CD4-positive, alpha-beta T cell (primary cell): ENCODE measurements at regions not wholly inside any gene's neighbourhood (a gene's known extent, or its start where the extent isn't known, plus 50 kb on each side); places are given as distances from the start of the nearest gene placed in this dataset.

Experiments
- ATAC-seq: fragments of 200-7000 bp; cut with Tn5 transposase; one replicate; pipeline ENCODE4 v1.10.0; 2022; ENCODE audit warnings: mild to moderate bottlenecking; ENCODE audit not compliant: poor library complexity
- CTCF ChIA-PET: fragments of 350-600 bp; sonication (Branson Sonifier 250); formaldehyde crosslinking; loops from one replicate; lab custom pipeline; 2021; ENCODE audit warnings: antibody characterized with exemption, inconsistent platforms; lab: Charles Lee
- POLR2A ChIA-PET: fragments of 350-600 bp; sonication (Branson Sonifier 250); formaldehyde crosslinking; loops from one replicate; lab custom pipeline; 2021; ENCODE audit warnings: antibody characterized with exemption, inconsistent platforms; lab: Charles Lee
- DNase-seq, 14 experiments: peaks; one replicate each; pipeline ENCODE4 v3.0.0-alpha.2; 2013 to 2020; ENCODE audit warnings: mixed read lengths in 2 of 14
- H3K27ac ChIP-seq, 2 donors: one replicate each; pipeline versions ENCODE4 v1.5.1 to v1.7.0; 2013; ENCODE audit warnings: low read length in 2 of 2, low read depth in 1 of 2, mild to moderate bottlenecking in 1 of 2
- H3K27me3 ChIP-seq, 2 experiments: 1 replicate in 1 of 2; 2 replicates in 1 of 2; pipeline versions ENCODE4 v1.6.1 to v1.7.0; 2013; ENCODE audit warnings: low read length in 2 of 2, control low read depth in 1 of 2, mild to moderate bottlenecking in 1 of 2, moderate library complexity in 1 of 2; ENCODE audit not compliant: insufficient read depth in 2 of 2, control insufficient read depth in 1 of 2
- H3K36me3 ChIP-seq: one replicate; pipeline ENCODE4 v1.6.1; 2013; ENCODE audit warnings: low read length, control low read depth; ENCODE audit not compliant: insufficient read depth
- H3K4me1 ChIP-seq: one replicate; pipeline ENCODE4 v1.6.1; 2013; ENCODE audit warnings: low read length, control low read depth; ENCODE audit not compliant: insufficient read depth
- H3K4me3 ChIP-seq: one replicate; pipeline ENCODE4 v1.5.1; 2013; ENCODE audit warnings: mild to moderate bottlenecking, low read length, moderate library complexity
- H3K9me3 ChIP-seq, 2 experiments: 1 replicate in 1 of 2; 2 replicates in 1 of 2; pipeline versions ENCODE4 v1.6.1 to v1.7.0; 2013; ENCODE audit warnings: low read length in 2 of 2, mild to moderate bottlenecking in 2 of 2, control low read depth in 1 of 2, moderate library complexity in 1 of 2; ENCODE audit not compliant: control insufficient read depth in 1 of 2, insufficient read depth in 1 of 2
- H3K27ac Mint-ChIP-seq: one replicate; pipeline ENCODE4 v1.8.0; 2020; ENCODE audit warnings: mixed read lengths
- H3K27me3 Mint-ChIP-seq: one replicate; pipeline ENCODE4 v1.8.0; 2021; ENCODE audit warnings: mixed read lengths
- H3K36me3 Mint-ChIP-seq: one replicate; pipeline ENCODE4 v1.8.0; 2021; ENCODE audit warnings: low read depth, mixed read lengths
- H3K4me1 Mint-ChIP-seq: one replicate; pipeline ENCODE4 v1.8.0; 2021; ENCODE audit warnings: low read depth, mixed read lengths
- H3K4me3 Mint-ChIP-seq: one replicate; pipeline ENCODE4 v1.8.0; 2020; ENCODE audit warnings: mild to moderate bottlenecking, mixed read lengths
- H3K9me3 Mint-ChIP-seq: one replicate; pipeline ENCODE4 v1.8.0; 2020; ENCODE audit warnings: mixed read lengths
- intact Hi-C, 2 experiments: fragments of 100-400 bp; cut with DNase I in 1 of 2; cut with micrococcal nuclease in 1 of 2; formaldehyde crosslinking; loops; one replicate each; pipeline versions ENCODE4 v1.15.1 to v1.9.0; 2023 to 2025; cut with DNase I, micrococcal nuclease
- TF ChIP-seq, protein P1 (sequence below): fragments of 200-600 bp; IDR thresholded peaks from one replicate; pipeline ENCODE4 v1.8.0; 2022; ENCODE audit warnings: antibody characterized with exemption, mild to moderate bottlenecking

DNA sequence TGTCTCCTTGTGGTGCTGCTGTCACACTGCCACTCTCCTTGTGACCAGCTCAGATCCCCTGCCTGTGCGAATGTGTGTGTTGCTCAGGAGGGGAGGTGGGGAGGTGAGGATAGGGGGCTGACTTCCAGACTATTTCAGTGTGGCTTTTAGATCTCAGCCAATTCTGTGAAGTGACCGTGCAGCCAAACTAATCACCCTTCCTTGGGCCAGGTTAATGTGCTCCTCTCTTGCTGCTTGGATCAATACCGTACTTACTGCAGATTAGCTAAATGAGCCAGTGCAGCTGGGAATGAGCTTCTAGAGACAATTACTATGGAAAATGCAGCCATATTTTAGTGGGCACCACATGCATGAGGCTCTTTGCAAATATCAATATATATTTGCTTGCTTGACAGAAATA lies 206.0 kb downstream of the MELK start:
- no peak overlapping the region for H3K27ac Mint-ChIP-seq
- ATAC-seq (no peak), DNase-seq (no peak)
- Histone ChIP-seq H3K36me3 (no peaks in the 10 kb centered on the region), H3K27me3 (peaks cover 4 to 15% of the 10 kb centered on the region in 2 experiments), H3K9me3 (peaks cover 0 to 7% of the 10 kb centered on the region in 2 experiments), H3K27ac (no peak overlapping the region), H3K4me3 (no peak overlapping the region), H3K4me1 (no peaks in the 10 kb centered on the region)
- H3K27me3 Mint-ChIP-seq = peaks cover 76% of the 10 kb centered on the region
- no peaks in the 10 kb centered on the region for H3K36me3 Mint-ChIP-seq
- ChIA-PET CTCF (interaction anchor here (0.9 kb wide), 1 partner anchor 14 kb away, joined by 3 read pairs; no protein-coding TSS in a partner anchor), POLR2A (no interaction called here)
- H3K9me3 Mint-ChIP-seq = no peaks in the 10 kb centered on the region
- TF ChIP-seq, protein P1, sequence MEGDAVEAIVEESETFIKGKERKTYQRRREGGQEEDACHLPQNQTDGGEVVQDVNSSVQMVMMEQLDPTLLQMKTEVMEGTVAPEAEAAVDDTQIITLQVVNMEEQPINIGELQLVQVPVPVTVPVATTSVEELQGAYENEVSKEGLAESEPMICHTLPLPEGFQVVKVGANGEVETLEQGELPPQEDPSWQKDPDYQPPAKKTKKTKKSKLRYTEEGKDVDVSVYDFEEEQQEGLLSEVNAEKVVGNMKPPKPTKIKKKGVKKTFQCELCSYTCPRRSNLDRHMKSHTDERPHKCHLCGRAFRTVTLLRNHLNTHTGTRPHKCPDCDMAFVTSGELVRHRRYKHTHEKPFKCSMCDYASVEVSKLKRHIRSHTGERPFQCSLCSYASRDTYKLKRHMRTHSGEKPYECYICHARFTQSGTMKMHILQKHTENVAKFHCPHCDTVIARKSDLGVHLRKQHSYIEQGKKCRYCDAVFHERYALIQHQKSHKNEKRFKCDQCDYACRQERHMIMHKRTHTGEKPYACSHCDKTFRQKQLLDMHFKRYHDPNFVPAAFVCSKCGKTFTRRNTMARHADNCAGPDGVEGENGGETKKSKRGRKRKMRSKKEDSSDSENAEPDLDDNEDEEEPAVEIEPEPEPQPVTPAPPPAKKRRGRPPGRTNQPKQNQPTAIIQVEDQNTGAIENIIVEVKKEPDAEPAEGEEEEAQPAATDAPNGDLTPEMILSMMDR = no peak
- H3K4me3 Mint-ChIP-seq = no peak overlapping the region
- intact Hi-C loops = no loop called here
- no peaks in the 10 kb centered on the region for H3K4me1 Mint-ChIP-seq

DNA sequence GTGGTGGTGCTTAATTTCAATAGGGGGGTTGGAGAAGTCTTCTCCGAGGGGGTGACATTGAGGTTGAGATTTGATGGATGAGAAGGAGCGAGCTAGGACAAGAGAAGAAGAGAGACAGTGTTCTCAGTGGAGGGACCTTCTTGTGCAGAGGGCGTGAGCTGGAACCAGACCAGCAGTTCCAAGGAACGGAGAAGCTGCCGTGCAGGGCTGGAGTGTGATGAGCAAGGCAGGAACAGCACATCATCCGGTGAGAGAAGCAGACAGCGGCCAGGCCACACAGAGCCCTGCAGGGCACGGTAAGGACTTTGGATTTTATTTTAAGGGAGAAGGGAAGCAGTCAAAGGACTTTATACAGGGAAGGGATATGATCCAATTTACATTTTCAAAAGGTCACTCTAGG lies 206.9 kb downstream of the MELK start:
- no peaks in the 10 kb centered on the region for H3K4me1 Mint-ChIP-seq
- intact Hi-C loops = no loop called here
- no peaks in the 10 kb centered on the region for H3K36me3 ChIP-seq
- DNase-seq (no peak), ATAC-seq (no peak)
- H3K27me3 ChIP-seq = peaks cover 2 to 15% of the 10 kb centered on the region in 2 experiments
- H3K9me3 ChIP-seq = peaks cover 0 to 7% of the 10 kb centered on the region in 2 experiments
- POLR2A ChIA-PET = no interaction called here
- H3K9me3 Mint-ChIP-seq = no peaks in the 10 kb centered on the region
- H3K36me3 Mint-ChIP-seq = no peaks in the 10 kb centered on the region
- no peak overlapping the region for H3K27ac ChIP-seq
- CTCF ChIA-PET = no interaction called here
- no peak overlapping the region for H3K27ac Mint-ChIP-seq
- no peak overlapping the region for H3K4me3 Mint-ChIP-seq
- peaks cover 78% of the 10 kb centered on the region for H3K27me3 Mint-ChIP-seq
- TF ChIP-seq, protein P1 = no peak
- H3K4me3 ChIP-seq = no peak overlapping the region
- no peaks in the 10 kb centered on the region for H3K4me1 ChIP-seq

DNA sequence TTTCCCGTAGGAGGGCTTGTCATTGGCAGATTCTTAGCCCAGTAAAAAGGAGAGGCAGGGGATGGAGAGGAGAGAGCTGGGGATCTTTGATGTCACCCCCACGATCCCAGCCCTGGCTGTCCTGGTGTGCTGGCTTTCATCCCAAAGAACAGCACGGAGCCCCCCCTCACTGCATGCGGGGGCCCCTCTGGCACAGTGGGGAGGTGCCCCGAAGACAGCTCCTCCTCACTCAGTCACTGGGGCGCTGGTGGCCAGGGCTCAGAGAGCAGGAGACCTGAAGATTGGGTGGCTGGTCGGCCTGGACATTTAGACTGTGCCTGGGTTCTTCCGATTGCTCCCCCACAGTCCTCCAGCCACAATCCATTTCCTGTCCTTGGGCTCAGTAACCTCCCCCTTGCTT lies 207.5 kb downstream of the MELK start:
- Histone ChIP-seq H3K9me3 (peaks cover 0 to 5% of the 10 kb centered on the region in 2 experiments), H3K4me1 (no peaks in the 10 kb centered on the region), H3K4me3 (no peak overlapping the region), H3K27me3 (peaks cover 2 to 13% of the 10 kb centered on the region in 2 experiments), H3K27ac (no peak overlapping the region), H3K36me3 (no peaks in the 10 kb centered on the region)
- no peak for ATAC-seq
- ChIA-PET POLR2A (no interaction called here), CTCF (no interaction called here)
- TF ChIP-seq, protein P1 = no peak
- no peak for DNase-seq
- H3K4me3 Mint-ChIP-seq = no peak overlapping the region
- peaks cover 77% of the 10 kb centered on the region for H3K27me3 Mint-ChIP-seq
- no peak overlapping the region for H3K27ac Mint-ChIP-seq
- H3K9me3 Mint-ChIP-seq = no peaks in the 10 kb centered on the region
- H3K36me3 Mint-ChIP-seq = no peaks in the 10 kb centered on the region
- H3K4me1 Mint-ChIP-seq = no peaks in the 10 kb centered on the region
- intact Hi-C loops = no loop called here
